Limb (tissue), 2 donors: ENCODE measurements at regions not wholly inside any gene's neighbourhood (a gene's known extent, or its start where the extent isn't known, plus 50 kb on each side); places are given as distances from the start of the nearest gene placed in this dataset.

Experiments used
- DNase-seq, 2 donors: peaks; one replicate each; pipeline ENCODE4 v3.0.0-alpha.2; 2016; ENCODE audit errors: extremely low spot score in 2 of 2

DNA sequence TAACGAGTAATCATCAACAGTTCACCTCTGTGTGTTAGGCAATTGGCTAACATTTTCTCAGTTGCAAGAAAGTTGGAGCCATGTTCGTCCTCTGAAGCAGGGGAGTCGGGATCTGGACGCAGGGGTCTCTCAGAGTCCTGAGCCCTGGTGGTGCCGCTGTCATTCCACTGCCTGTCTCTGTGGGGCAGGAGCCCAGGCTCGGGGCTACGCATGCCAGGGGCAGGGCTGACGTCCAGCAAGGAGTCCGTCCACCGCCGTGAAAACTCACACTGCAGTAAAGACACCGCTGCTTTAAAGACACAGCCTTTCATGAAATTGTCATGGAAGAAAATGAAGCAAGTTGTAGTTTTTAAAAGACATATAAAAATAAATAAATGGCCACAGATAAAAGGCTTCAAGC, 571.1 kb upstream of the SOX11 start:
- no peak for DNase-seq

DNA sequence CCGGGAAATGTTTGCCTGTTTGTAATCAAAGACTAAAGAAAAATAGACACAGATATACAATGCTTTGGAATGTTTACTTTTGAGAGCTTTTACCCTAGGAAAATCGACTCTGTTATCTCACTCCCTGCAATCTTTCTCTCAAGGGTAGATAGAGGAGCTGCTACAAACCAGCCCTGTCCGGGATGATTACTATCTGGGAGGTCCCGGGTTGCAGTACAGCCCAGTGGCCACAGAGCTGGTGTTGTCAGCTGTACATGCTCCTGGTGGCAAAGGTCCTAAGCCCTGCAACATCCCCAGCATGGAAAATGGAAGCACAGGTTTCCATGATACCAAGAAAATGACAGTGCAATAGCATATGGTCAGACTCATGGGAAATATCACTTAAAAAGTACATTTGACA, 570.5 kb upstream of the SOX11 start:
- DNase-seq: no peak

DNA sequence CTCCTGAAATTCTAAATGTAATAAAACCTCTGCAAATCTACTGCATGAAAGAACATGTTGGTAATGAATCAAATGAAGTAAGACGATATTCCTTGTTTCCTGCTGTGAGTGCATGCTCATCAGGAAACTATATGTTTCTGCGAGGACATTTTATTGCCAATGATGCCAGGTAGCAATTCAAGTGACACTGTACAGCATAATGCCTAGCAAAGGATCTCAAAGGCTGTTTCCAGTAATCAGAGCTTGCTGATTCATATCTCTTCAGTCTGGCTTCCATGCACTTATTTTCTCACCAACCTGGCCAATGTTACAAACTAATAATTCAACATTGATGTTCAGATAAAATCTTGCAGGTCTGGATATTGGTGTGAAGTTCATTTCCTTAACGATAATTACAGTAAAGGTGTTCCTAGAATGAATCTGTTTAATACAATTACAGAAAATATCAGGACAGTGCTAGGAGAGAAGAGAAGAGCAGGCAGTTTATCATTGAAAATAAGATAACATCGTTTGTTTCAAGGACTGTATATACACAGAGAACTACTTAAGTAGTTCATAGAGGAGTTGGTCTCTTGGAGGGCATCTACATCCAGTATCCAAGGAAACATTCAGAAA, 568.5 kb upstream of the SOX11 start:
- DNase-seq: no peak

DNA sequence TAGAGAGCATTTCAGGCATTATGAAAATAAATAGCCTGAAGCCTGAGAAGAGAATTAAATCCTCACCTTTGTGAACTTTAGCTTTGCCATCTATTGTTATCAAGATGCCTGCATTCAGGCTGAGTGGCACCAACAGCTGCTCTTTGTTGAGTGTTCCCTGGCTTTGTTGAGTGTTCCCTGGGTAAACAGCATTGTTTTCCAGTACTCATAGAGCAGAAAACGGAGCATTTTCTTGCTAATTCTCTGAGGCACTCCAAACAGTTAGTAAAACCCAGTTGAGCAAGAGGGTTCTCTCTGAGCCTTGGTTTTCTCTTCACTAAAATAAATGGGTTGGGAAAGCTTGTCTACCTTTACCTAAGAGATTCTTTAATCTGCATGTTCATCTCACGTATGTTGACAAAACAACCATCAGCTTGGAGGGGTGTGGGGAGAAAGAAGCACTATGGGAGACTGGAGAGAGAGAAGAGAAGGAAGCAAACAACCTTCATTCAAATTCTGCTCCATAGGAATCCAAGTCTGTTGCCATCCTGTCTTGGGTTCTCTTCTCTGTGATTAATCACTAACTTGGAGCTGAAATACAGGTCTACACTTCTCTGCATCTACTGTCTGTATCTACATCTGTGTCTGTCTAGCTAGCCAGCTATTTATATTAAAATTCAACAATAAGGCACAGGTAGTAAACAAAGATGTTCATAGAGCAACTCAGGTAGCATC, 567.0 kb upstream of the SOX11 start:
- no peak for DNase-seq

DNA sequence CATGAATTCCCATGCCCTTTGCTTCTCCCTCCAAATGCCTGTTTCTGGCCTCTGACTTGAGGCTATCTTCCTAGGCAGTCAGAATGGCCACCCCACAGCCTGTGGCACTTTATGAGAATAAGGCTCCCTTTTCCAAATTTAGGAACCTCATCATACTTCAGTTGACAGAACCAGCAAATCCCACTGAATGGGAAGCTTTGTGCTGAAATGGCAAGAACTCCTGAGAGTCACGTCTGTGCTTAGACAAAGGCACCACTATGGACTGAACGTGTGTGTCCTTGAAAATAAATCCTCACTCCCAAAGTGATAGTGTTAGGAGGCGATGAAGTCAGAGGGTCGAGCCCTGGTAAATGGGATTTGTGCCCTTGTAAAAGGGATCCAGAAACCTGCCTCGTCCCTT, 559.9 kb upstream of the SOX11 start:
- DNase-seq: no peak

DNA sequence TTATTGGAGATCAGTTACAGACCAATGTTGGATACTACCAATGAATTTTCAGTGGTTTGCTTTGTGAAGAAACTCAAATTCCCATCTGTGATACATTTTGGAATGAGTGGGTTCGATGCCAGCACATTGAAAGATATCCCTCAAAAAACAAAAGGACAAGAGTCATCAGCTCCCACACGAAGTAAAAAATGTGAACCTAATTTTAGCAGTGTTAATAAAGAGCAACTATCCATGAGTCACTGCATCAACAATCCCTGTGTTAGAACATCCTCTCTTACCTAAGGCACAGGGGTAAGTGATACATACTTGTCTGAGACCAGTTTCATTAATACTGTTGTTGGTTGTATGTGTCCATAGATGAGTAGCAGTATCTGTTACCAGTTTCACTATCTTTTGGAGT, 551.8 kb upstream of the SOX11 start:
- no peak for DNase-seq

DNA sequence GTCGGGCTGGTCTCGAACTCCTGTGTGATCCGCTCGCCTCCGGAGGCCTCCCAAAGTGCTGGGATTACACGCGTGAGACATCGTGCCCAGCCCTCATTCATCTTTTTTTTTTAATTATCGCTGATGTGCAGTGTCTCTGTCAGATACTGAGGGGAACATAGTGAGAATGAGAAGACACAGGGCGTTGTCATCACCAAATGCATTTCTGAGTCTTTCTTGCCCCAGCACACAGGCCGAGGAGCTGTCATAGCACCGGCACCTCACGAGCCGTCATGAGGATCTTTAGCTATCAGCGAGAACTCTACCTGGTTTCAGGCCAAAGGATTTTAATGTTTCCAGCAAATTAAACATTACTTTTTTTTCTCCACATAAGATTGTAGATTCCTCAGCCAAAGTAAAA, 548.0 kb upstream of the SOX11 start:
- no peak for DNase-seq

DNA sequence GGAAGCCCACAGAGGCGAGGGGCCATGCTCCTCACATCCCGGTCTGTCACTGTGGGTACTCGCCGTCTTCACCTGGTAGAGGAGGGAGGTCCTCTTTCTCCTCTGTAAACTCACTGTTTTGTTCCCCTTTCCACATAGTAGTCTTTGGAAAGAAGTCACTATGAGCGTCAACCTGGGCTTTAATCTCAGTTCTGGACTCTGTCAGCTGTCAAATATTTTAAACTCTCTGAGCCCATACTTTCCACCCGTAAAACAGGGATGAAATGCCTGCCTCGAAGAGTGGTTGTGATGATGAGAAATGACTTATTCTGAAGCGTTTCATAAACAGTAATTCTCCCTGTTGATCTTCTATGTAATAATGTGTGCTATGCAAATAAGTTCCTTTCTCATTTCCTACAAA, 547.1 kb upstream of the SOX11 start:
- DNase-seq: no peak

DNA sequence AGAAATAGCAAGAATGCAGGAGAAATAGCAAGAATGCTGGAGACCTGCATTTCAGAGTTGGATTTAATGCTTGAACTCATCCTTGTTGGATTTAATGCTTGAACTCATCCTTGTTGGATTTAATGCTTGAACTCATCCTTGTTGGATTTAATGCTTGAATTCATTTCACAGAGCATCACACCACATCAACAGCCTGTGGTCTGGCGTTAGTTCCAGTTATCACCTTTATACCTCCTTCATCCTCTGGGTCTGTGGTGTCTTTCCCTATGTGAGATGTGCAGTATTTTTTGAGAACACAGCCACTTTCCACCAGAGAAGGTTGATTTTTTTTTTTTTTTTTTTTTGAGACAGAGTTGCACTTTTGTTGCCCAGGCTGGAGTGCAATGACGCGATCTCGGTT, 546.4 kb upstream of the SOX11 start:
- no peak for DNase-seq

DNA sequence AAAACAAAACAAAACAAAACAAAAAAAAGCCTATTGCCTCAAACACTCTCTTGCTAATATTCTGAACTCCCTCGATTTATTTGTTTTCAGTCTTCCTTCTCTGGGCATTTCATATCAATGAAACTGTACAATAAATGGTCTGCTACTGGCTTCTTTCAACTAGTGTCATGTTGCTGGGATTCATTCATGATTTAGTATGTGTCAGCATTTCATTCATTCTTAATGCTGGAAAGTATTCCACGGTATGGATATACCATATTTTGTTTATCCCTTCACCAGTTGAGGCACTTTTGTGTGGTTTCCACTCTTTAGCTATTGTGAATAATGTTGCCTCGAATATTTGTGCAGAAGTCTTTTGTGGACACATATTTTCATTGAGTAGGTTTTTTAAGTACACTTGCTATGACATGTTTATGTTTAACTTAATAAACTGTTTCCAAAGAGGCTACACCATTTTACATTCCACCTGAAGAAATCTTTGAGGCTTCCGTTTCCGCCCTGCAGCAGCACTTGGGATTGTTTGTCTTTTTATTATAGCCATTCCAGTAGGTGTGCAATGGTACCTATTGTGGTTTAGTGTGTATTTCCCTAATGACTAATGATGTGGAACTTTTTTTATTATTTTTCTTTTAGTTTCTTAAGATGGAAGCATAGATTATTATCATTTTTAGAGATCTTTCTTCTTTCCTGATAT, 543.6 kb upstream of the SOX11 start:
- no peak for DNase-seq

DNA sequence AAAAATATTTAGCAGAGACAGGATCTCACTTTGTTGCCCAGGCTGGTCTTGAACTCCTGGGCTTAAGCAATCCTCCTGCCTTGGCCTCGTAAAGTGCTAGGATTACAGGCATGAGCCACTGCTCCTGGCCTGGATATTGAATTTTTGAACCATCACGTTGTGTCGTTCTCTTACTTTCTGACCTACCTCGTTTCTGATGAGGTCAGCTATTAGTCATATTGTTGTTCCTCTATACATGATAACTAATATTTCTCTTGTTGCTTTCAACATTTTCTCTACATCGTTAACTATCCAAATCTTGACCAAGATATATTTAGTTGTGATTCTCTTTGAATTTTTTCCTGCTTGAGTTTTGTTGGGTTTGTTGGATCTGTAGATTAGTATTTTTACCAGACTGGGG, 541.3 kb upstream of the SOX11 start:
- DNase-seq: no peak

DNA sequence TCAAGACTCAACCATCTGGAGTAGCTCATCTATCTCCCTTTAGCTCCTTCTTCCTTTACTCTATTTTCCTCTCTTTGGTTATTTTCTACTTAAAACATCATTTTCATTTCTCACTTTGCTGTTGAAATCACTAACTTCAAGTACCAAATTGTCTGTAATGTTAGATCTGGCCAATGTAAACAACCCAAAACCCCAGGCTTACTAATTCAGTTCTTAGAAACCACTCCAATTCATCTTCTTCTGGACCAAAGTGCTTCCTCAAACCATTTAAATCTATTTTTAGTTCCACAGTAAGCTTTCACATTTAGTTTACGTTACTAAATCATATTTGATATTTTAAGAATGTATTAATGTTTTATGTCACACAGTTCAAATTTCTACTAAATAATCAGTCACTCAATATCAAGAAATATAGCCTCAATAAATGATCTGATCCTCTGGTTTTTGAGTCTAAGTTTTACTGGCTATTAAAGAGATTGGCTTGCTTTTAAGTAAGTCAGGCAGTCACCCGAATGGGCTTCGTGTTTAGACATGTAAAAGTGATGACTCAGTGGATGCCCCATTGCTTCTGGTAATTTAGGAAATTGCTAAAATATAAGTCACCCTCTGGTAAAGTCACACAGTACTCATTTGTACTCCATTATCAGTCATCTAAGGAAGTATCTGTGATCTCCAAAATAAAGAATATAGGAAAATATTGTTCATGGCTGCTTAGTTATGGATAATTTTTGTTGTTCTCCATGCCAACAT, 527.2 kb upstream of the SOX11 start:
- DNase-seq: peak in 1 of 2 donors; percentile 3

DNA sequence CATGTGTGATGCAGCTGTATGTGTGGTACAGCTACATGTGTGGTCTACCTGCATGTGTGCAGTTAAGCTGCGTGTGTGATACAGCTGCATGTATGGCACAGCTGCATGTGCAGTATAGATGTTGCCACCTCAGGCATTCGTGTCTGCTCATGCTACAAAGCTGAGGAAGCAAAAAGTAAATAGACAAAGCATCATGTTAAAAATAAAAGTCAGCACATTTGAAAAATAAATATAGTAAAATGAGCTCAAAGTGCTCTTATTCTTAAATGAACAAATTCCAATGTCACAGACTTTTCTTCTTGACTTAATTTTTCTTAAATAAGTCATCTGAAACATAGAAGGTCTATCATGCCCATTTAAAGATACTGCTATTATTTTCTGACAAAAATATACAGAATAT, 519.3 kb upstream of the SOX11 start:
- no peak for DNase-seq

DNA sequence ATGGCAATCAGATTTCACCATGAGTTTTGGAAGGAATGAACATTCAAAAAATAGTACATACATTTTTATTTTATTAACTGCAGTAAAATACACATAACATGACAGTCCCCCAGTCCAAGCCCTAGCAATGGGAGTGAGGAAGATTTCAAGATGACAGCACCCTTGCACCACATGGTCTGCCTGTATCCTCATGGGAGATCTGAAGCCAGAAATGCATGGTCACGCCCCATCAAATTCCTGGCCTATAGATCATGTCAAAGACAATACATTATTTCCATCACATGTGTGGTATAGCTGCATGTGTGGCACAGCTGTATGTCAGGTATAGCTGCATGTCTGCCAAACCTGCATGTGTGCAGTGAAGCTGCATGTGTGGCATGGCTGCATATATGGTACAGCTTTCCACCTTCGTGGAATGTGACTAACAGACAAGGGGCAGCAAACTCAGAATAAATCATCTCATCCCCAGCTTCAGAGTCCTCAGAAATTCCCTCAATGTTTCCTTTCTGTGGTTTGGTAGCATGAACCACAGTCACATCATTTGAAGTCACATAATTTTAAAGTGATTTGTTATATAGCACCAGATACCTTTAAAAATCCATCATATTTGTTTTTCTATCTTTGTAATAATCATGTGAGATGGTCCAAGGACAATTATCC, 518.2 kb upstream of the SOX11 start:
- no peak for DNase-seq

DNA sequence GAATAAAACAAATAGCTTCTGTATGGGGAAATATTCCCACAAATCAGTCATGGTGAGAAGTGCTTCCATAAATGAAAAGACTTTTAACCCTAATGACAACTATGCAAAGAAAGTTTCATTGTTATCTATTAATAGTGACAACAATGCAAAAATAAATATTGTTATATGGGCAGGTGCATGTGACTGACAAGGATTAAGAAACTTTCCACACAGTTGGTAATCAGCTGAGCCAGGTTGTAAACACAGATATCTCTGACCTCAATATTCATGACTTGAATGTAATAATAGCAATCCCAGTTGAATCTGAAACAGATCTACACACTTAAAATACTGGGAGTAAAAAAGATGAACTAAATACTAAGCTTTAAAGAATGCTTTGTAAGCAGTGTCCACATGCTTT, 517.0 kb upstream of the SOX11 start:
- no peak for DNase-seq

DNA sequence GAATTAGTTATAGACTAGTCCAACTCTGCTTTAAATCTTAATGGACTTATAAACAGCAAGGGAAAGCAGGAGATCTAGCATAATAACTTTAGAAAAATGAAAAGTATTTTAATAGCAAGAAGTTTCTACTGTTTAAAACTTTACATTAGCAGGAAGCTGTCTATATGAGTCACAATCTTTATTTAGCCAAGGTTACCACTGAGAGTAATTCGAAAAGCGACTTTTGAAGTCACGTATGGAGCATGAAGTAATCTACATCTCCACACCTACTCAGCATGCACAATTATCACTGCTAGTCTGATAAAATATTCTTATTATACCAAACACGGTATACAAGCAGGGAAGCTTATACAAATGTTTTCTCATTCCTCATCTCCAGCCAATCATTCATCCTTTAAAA, 515.4 kb upstream of the SOX11 start:
- DNase-seq: no peak

DNA sequence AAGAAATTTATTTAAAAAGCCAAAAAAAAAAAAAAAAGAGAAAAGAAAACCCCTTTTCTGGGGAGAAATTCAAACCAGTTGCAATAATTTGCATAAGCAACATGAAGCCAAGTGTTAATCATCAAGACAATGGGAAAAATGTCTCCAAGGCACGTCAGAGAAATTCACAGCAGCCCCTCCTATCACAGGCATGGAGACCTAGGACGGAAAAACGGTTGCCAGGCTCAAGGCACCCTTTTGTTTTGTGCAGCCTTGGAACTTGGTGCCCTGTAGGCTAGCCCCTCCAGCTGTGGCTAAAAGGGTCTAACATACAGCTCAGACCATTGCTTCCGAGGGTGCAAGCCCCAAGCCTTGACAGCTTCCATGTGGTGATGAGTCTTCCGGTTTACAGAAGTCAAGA, 509.2 kb upstream of the SOX11 start:
- no peak for DNase-seq

DNA sequence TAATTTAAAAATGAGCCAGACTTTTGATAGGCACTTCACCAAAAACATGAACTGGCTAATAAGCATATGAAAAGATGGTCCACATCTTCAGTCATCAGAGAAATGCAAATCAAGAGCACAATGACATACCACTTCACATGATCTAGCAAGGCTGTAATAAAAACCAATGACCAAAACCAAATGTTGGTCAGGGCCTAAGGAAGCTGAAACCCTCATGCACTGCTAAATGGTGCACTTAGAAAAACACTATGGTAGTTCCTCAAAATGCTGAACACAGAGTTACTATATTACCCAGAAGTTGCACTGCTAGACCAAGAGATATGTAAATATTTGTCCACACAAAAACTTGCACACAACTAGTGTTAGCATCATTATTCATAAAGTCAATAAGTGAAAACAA, 504.9 kb upstream of the SOX11 start:
- no peak for DNase-seq

DNA sequence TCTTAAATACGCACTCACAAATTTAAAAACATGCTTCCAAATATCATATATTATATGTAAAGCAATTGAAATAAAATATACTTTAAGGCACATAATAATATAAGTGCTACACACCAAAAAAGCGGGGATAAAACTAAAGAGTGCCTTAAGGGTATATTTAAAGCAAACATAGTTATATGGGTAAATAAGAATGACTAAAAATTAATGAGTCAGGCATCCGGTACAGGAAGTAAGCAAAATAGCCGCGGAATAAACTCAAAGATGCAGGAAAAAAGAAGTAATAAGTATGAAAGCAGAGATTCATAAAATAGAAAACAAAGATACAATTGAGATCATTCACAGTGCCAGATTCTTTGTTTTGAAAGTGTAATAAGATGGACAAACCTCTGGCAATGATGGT, 503.5 kb upstream of the SOX11 start:
- no peak for DNase-seq

DNA sequence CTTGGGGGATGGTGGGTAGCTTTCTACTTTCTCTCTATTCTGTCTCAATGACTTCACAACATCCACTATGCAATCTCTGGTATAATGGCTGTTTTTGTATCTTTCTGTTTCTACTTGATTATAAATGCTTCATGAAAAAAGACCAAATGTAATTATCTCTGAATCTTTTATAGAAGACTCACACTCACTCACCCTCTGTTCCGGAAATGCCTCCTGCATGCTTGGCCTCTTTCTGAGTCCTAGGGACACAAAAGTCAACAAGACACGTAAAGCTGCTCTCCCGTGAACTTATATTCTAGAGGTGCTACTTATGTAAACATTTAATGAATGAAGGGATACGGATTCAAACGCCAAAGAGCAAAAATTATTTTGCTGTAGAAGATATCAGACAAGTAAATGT, 502.2 kb upstream of the SOX11 start:
- DNase-seq: no peak

DNA sequence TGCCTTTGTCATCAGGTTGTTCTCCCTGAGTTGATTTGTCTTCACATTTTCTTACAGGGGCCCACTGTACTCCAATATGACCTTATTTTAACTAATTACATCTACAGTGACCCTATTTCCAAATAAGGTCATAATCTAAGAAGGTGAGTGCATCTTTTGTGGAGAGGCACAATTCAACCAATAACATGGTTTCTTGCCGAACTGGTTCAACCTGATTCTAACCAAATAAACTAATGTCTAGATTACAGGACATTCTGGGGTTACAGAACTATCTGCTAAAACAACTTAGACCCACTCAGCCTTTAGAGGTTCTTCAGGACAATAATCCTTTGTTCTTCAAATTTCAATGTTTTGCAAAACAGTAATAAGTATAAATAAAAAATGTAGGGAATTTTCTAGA, 496.5 kb upstream of the SOX11 start:
- DNase-seq: no peak
